RWPE1 (cell line): ENCODE measurements at regions not wholly inside any gene's neighbourhood (a gene's known extent, or its start where the extent isn't known, plus 50 kb on each side); places are given as distances from the start of the nearest gene placed in this dataset.
"Not testable (repeated sequence)": the region's sequence is repeated elsewhere in the genome, so short reads cannot be mapped to it uniquely, and the experiment has no call there.

Source experiments
- CTCF ChIA-PET: fragments of 350-600 bp; sonication (Branson Sonifier 250); formaldehyde crosslinking; extraction: SDS; loops from one replicate; lab custom pipeline; 2021; lab: Yijun Ruan, JAX
- POLR2A ChIA-PET: fragments of 400-600 bp; formaldehyde crosslinking; extraction: SDS; loops from one replicate; lab custom pipeline; 2020; ENCODE audit warnings: antibody characterized with exemption; ENCODE audit not compliant: low non-redundant PET; lab: Yijun Ruan, JAX
- DNase-seq: peaks from one replicate; pipeline ENCODE4 v3.0.0; 2012; ENCODE audit warnings: low spot score
- H3K27ac ChIP-seq: fragments of 450-650 bp; 2 replicates; pipeline ENCODE4 v1.5.1; 2017
- TF ChIP-seq, protein P1 (sequence below): fragments of 450-650 bp; conservative IDR thresholded peaks from 2 replicates; pipeline ENCODE4 v1.5.1; 2017; ENCODE audit warnings: low read depth, mild to moderate bottlenecking

DNA sequence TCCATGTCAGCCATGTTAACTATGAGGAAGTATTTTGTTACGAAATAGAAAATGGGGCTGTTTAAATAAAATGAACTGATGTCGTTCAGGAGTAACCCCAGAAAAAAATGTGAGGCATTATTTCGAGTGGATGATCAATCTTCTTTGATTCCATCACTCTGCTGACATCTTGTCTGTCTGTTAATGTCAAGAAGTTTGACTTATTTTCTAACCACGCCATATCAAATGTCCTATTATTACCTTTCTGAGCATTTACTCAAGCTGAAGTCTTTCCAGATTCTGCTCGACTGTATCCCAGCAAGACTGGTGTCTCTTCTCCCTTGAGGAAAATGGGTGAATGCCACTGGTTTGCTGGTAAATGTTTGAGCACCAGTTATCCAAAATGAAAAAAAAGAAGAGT lies 672.9 kb upstream of the SOX11 start:
- ChIA-PET CTCF (interaction anchor here (0.5 kb wide), 1 partner anchor 1348 kb away, joined by 3 read pairs; no protein-coding TSS in a partner anchor), POLR2A (no interaction called here)
- no peak overlapping the region for H3K27ac ChIP-seq
- TF ChIP-seq, protein P1, sequence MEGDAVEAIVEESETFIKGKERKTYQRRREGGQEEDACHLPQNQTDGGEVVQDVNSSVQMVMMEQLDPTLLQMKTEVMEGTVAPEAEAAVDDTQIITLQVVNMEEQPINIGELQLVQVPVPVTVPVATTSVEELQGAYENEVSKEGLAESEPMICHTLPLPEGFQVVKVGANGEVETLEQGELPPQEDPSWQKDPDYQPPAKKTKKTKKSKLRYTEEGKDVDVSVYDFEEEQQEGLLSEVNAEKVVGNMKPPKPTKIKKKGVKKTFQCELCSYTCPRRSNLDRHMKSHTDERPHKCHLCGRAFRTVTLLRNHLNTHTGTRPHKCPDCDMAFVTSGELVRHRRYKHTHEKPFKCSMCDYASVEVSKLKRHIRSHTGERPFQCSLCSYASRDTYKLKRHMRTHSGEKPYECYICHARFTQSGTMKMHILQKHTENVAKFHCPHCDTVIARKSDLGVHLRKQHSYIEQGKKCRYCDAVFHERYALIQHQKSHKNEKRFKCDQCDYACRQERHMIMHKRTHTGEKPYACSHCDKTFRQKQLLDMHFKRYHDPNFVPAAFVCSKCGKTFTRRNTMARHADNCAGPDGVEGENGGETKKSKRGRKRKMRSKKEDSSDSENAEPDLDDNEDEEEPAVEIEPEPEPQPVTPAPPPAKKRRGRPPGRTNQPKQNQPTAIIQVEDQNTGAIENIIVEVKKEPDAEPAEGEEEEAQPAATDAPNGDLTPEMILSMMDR: no peak
- no peak for DNase-seq

DNA sequence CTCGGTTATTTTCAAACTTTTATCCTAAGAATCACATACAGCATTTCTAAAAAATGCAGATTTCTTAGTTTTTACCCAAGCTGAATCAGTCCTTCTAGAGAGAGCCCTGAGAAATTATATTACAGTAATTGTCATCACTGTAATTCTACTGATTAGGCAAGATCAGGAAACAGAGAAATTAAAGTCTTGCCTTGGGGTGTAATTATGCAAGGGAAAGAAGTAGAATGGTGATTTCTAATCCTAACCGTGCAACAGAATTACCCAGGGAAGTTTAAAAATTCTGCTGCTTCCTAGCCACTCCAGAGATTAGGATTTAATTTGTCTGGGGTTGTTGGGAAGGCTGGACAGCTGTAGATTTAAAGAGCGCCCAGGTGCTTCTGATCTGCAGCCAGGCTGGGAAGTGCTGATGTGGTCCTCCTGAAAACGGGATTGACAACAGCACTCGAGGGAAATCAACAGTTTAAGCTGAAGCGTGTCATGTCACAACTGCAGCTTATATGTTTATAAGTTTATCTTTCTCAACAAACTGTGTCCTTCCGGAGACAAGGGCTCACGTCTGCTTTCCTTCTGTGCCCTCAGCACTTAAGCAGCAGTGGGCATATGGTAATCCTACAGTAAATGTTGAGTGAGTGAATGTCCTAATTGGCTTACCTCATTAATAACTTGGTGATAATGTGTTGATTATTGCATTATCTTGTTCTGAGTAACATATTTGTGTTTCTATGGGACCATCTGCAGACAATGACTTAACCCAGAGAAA lies 671.9 kb upstream of the SOX11 start:
- ChIA-PET POLR2A (no interaction called here), CTCF (interaction anchor here (0.5 kb wide), 1 partner anchor 1349 kb away, joined by 3 read pairs; no protein-coding TSS in a partner anchor)
- TF ChIP-seq, protein P1: no peak
- no peak overlapping the region for H3K27ac ChIP-seq
- no peak for DNase-seq

DNA sequence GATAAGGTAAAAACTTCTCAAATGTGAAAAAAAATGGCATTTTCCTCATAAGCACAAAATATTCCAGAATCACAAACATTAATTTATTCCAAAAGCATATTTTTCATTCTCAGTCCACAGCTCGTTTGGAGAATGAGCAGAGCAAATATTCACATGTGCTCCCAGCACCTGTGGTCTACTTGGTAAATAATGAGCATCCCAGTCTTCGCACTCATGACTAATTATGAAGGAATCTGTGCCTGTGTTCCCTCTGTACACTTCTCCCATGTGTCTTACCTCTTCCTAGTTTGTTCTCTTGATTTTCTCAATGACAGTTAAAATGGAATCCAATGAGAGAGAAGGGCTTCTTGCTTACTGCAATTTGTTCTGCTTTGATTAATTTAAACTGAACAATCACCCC lies 671.0 kb upstream of the SOX11 start:
- ChIA-PET CTCF (no interaction called here), POLR2A (no interaction called here)
- H3K27ac ChIP-seq: no peak overlapping the region
- peak; percentile 16 for DNase-seq
- TF ChIP-seq, protein P1: no peak

DNA sequence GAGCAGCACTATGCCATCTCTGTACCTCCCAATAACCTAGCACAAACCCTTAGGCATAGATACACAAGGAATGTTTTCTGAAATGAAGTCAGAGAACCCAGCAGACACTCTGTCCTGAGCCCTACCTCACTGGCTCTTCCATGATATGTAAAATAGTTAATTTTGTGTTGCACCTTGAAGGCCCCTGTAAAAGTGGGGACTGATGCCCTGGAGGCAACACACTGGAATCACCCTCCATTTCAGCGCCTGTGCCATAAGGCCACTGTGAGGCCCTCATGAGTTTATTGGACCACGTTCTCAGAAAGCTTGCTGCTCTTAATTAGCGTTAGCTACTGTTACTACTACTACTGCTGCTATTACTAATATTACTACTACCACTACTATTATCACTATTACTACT lies 670.1 kb upstream of the SOX11 start:
- TF ChIP-seq, protein P1: no peak
- CTCF ChIA-PET: no interaction called here
- H3K27ac ChIP-seq: no peak overlapping the region
- no peak for DNase-seq
- POLR2A ChIA-PET: no interaction called here

DNA sequence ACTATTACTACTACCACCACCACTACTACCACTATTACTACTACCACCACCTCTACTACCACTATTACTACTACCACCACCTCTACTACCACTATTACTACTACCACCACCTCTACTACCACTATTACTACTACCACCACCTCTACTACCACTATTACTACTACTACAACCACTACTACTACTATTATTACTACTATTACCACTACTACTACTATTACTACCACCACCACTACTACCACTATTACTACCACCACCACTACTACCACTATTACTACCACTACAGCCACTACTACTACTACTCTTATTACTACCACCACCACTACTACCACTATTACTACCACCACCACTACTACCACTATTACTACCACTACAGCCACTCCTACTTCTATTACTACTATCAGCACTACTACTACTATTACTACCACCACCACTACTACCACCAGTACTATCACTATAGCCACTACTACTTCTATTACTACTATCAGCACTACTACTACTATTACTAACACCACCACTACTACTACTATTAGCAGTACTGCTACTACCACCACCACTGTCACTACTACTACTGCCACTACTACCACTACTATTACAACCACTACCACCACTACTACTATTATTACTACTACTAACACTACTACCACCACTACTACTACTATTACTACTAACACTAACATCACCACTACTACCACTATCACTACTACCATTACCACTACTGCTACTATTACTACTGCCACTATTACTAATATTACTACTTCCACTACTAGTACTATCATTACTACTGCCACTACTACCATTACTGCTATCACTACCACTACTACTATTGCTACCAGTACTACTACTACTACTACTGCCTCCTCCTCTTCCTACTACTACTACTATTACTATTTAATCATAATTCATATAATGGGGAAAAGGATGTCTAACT lies 669.2 kb upstream of the SOX11 start:
- CTCF ChIA-PET: not testable (repeated sequence)

DNA sequence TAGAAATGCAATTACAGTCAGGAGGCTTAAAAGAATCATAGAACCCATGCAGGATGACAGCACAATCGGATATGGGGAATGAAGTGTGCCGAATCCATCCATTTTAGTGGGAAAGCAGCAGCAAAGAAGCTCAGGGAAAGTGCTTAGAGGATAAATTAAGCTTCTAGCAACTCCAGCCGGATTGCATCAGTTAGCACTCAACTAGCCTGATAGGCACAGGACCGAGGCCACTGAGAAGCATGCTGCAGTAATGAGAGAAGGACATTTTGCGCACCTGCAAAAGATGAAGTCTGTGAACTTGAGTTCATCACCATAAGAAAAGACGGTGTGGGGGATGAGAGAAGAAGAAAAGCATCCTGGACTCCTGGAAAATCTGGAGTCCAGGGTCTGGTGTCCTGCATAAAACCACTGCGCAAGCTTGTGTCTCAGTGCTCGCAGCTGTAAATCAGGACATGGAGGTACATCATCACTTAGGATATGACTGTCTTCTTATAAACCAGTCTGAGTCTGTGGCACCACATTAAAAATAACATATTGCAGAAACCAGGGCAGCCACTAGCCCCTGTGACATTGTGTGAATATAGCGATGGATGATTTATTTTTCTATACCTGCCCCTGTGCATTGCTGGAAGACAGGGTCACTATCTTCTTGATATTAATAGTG lies 665.5 kb upstream of the SOX11 start:
- CTCF ChIA-PET: interaction anchor here (0.6 kb wide), 1 partner anchor 220 kb away, joined by 3 read pairs; no protein-coding TSS in a partner anchor
- TF ChIP-seq, protein P1: no peak
- H3K27ac ChIP-seq: no peak overlapping the region
- DNase-seq: no peak
- POLR2A ChIA-PET: no interaction called here

More for the DNA sequence above, 669.2 kb upstream of the SOX11 start:
- POLR2A ChIA-PET, H3K27ac ChIP-seq, DNase-seq: not testable (repeated sequence)
